22Rv1 (cell line): ENCODE measurements at regions not wholly inside any gene's neighbourhood (a gene's known extent, or its start where the extent isn't known, plus 50 kb on each side); places are given as distances from the start of the nearest gene placed in this dataset.

ENCODE experiments used
- ZFX ChIP-seq: fragments of 450-650 bp; IDR thresholded peaks from 2 replicates; pipeline ENCODE4 v1.6.1; 2017; ENCODE audit warnings: antibody characterized with exemption, borderline replicate concordance
- TF ChIP-seq, protein P1 (sequence below): fragments of 450-650 bp; IDR thresholded peaks from 2 replicates; pipeline ENCODE4 v1.5.1; 2017; ENCODE audit warnings: mild to moderate bottlenecking

DNA sequence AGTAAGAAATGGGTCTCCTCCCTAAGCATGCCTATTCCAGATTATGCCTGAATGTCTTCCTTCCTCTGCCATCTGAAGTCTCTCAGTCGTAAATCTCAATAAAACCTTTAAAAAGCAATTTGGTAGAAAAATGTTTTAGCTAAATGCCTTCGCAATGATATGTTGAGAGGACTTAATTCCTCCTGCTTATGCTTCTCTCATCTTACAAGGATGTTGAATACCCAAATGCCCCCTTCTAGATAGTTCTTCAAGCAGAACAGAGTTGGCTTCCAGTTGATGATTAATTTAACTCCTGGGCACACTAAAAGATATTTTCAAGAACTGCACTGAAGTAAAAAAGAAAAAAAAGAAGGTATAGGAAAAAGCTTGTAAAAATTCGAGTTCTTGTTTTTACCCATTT lies 275.0 kb upstream of the SPTLC3 start:
- TF ChIP-seq, protein P1, sequence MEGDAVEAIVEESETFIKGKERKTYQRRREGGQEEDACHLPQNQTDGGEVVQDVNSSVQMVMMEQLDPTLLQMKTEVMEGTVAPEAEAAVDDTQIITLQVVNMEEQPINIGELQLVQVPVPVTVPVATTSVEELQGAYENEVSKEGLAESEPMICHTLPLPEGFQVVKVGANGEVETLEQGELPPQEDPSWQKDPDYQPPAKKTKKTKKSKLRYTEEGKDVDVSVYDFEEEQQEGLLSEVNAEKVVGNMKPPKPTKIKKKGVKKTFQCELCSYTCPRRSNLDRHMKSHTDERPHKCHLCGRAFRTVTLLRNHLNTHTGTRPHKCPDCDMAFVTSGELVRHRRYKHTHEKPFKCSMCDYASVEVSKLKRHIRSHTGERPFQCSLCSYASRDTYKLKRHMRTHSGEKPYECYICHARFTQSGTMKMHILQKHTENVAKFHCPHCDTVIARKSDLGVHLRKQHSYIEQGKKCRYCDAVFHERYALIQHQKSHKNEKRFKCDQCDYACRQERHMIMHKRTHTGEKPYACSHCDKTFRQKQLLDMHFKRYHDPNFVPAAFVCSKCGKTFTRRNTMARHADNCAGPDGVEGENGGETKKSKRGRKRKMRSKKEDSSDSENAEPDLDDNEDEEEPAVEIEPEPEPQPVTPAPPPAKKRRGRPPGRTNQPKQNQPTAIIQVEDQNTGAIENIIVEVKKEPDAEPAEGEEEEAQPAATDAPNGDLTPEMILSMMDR, result no peak
- no peak for TF ChIP-seq ZFX
